HG03025 (cell line): ENCODE measurements at regions not wholly inside any gene's neighbourhood (a gene's known extent, or its start where the extent isn't known, plus 50 kb on each side); places are given as distances from the start of the nearest gene placed in this dataset.
A peak's percentile ranks its signal among the peaks of the same experiment; 100 is the strongest.
"Not testable (repeated sequence)": the region's sequence is repeated elsewhere in the genome, so short reads cannot be mapped to it uniquely, and the experiment has no call there.

Experiments used
- ATAC-seq: cut with Tn5 transposase; IDR thresholded peaks from one replicate; pipeline ENCODE4 v1.9.1; 2021; ENCODE audit warnings: mild to moderate bottlenecking, moderate library complexity; ENCODE audit not compliant: unreplicated experiment, low FRiP score

GRCh38 chr11:29200791-29201562, 815.9 kb downstream of the KCNA4 start:
- no peak for ATAC-seq

DNA sequence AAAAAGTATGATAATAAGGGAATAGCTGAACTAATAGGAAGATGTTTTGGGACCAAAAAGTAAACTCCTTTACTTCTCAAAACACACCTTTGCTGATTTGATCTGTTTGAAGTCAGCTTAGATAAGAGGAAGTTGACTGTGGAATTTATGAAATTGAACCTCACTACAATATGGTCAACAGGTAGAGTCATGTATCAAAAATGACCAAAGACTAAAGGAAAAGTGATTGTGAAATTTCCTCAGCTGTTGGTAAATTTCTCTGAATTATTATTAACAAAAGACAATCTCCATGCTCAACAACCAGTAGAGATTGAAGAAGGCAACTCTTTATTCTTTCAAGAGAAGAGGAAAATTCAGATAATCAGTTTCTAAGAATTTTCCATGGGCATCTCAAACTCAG, 826.5 kb downstream of the KCNA4 start:
- no peak for ATAC-seq

DNA sequence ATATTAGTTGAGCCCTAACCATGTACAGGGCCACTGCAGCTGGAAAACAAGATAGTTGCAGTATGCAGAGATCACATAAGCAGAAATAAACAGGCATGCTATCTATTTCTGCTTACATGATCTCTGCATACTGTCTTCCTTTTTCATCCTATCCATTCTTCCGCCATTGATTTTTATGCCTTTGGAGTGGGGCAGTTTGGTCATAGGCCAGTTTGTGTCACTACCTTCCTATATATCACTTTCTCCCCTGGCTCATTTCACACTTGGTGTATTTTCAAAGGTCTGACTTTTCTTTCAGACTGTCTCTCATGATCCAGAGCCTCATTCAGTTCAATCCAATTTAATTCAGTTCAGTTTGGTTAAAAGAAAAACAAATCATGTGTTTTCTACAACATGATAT, 829.6 kb downstream of the KCNA4 start:
- no peak for ATAC-seq

DNA sequence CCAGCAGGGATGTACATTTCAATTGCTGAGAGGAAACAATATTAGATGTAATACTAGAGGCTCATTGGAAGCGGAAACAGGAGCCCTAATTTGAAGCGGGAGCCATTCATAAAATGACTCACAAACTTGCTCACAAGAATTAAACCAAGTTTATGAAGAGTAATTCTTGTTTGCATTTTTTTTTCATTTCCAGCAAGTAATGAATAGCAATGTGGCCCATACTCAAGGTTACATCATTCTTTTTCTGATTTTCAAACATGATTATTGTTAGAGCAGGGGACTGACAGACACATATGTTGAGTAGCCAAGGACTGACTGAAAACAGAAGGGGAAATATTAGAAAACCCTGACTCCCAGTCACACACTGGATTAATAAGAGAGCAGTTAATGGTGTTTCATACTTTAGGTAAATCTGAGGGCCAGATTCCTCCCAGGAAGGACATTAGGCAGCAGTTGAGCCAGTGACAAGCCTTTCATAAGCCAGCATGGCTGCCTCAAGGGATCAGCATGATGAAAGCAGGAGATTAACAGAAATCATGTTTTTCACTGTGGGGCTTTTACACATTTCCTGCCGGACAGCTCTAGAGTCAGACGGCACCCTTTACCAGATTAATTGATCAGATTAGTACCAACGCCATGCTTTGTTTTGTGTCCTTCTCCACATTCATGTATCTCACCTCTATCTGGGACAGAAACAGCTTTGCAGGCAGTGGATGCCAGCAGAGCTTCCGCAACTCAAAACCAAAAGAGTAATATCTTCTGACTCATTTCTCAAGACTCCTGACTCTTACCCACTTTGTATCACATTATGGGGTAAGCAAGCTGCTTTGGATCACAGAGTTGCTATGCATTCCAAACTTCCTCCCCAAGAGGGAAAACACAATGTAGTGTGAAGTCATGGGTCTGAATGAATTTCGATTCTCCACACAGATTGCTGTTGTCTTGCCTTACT, 831.6 kb downstream of the KCNA4 start:
- no peak for ATAC-seq

DNA sequence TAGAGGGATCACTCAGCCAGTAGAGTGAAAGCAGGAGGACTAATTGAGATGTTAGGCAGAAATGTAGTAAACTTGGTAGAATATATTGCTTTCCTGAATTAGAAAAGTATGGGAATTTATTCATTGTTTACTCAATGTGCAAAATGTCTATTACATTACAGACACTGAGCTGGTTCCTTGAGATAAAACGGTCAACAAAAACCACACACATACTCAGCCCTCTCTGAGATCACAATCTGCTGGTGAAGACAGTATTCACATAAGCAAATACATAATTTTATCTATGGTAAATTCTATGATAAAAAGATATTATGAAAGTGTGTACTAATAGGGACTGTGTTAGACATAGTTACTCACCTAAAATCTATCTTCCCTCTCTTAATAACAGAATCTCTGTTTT, 833.5 kb downstream of the KCNA4 start:
- ATAC-seq = no peak

GRCh38 chr11:29173660-29174062, 843.2 kb downstream of the KCNA4 start:
- no peak for ATAC-seq

GRCh38 chr11:29171360-29171950, 845.4 kb downstream of the KCNA4 start:
- no peak for ATAC-seq

GRCh38 chr11:29166306-29166705, 850.5 kb downstream of the KCNA4 start:
- no peak for ATAC-seq

GRCh38 chr11:29163231-29163630, 853.6 kb downstream of the KCNA4 start:
- ATAC-seq = no peak

GRCh38 chr11:29162491-29162890, 854.3 kb downstream of the KCNA4 start:
- ATAC-seq = no peak

GRCh38 chr11:29161191-29161590, 855.6 kb downstream of the KCNA4 start:
- ATAC-seq = no peak

- peak; percentile 94 for ATAC-seq
Observed at GRCh38 chr11:29159552-29160465, 857.0 kb downstream of the KCNA4 start.

GRCh38 chr11:29153078-29153477, 863.8 kb downstream of the KCNA4 start:
- ATAC-seq = no peak

DNA sequence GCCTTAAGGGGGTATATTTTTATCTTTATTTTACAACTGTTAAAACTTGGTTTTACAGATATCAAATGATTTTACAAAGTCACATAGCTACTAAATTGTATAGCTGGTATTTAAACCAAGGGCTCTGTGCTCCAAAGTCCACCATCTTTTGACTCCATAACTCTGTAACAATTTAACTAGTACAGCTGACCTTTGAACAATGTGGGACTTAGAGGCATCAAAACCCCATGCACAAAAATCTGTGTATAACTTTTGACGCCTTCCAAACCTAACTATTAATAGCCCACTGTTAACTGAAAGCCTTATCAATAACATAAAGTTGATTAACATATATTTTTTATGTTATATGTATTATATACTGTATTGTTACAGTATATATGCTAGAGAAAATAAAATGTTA, 874.3 kb downstream of the KCNA4 start:
- ATAC-seq = not testable (repeated sequence)

GRCh38 chr11:29135504-29135903, 881.3 kb downstream of the KCNA4 start:
- no peak for ATAC-seq

GRCh38 chr11:29131055-29131454, 885.8 kb downstream of the KCNA4 start:
- no peak for ATAC-seq

DNA sequence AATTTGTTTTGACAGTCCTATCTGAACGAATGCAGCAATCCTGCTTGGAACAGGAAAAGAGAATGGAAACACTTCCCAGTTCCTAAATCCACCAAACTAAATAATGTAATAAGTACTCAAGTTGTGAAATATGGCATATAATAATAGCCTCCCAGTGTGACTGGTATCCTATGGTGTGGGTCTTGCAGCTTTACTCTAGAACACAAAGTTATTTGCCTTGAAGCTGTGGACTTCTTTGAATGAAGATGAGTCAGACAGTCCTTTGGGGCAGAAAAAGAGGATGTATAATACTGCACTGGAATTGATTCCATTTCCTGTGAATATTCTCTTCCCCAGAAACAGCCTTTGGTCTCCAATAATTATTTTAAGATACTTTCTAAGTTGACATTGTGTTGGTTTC, 887.0 kb downstream of the KCNA4 start:
- ATAC-seq = no peak

DNA sequence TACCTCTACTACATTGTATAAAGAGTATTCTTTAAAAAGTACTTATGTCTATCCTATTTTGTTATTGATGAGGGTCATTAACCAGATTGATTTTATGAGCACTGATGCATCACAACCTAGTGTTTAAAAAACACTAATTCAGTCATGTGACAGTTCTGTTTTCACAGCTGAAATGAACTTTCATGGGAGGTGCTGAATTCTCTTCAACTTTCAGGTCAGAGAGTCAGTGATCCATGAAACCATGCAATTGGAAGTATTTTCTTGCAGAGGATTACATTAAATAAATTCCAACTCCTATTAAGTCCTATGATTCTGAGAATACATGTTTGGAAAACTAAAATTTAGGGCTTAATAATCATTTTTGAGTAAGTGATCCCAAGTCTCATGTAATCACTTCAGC, 889.4 kb downstream of the KCNA4 start:
- no peak for ATAC-seq

GRCh38 chr11:29125606-29126005, 891.2 kb downstream of the KCNA4 start:
- no peak for ATAC-seq

GRCh38 chr11:29124470-29124869, 892.4 kb downstream of the KCNA4 start:
- ATAC-seq = no peak
